ENCODE measurements at regions not wholly inside any gene's neighbourhood (a gene's known extent, or its start where the extent isn't known, plus 50 kb on each side); places are given as distances from the start of the nearest gene placed in this dataset.

GRCh38 chr11:113602483-113602882 is 103.6 kb downstream of the TMPRSS5 start:
- DNase-seq (ENCODE audit: low spot score) (no peak), ATAC-seq (no peak)
- H3K4me1 Mint-ChIP-seq = 0 out of 3 replicates have a peak, but pooled peaks cover 3% of the 10 kb centered on the region
- Histone ChIP-seq H3F3A (replicated peaks; ENCODE audit: low read depth) (no peaks in the 10 kb centered on the region), H3K27ac (ENCODE audit: low read depth) (no peak overlapping the region), H3K4me1 (ENCODE audit: insufficient read depth) (no peaks in the 10 kb centered on the region), H3K9me2 (ENCODE audit: insufficient read depth) (peaks cover 5% of the 10 kb centered on the region; the same call in 1 of the 2 replicates), H2AFZ (0 out of 2 replicates have a peak overlapping the region, but pooled peaks have one; percentile 23), H3K4me3 (no peak overlapping the region), H3K27me3 (ENCODE audit: insufficient read depth) (no peaks in the 10 kb centered on the region), H3K79me2 (replicated peaks; ENCODE audit: insufficient read depth) (no peaks in the 10 kb centered on the region), H4K20me1 (replicated peaks; ENCODE audit: insufficient read depth) (no peaks in the 10 kb centered on the region), H3K4me2 (no peak overlapping the region), H3K36me3 (ENCODE audit: insufficient read depth) (no peaks in the 10 kb centered on the region)
- no peak overlapping the region for H3K27ac Mint-ChIP-seq
- TF ChIP-seq STAT1 (IDR thresholded peaks at IDR 0.05; ENCODE audit: unreplicated experiment) (no peak), CTCF (conservative IDR thresholded peaks at IDR 0.05; ENCODE audit: low read depth in 2 of 2) (no peak)
- H3K4me3 Mint-ChIP-seq = no peak overlapping the region
- H3K9me3 Mint-ChIP-seq = peaks cover 16% of the 10 kb centered on the region
- peaks cover 2% of the 10 kb centered on the region for H3K27me3 Mint-ChIP-seq (ENCODE audit: insufficient read depth, low read depth, poor library complexity)
- H3K36me3 Mint-ChIP-seq (ENCODE audit: low read depth) = peaks cover 12% of the 10 kb centered on the region; the same call in 2 of the 3 replicates

GRCh38 chr11:113596658-113597057 is 109.5 kb downstream of the TMPRSS5 start:
- H3K27ac Mint-ChIP-seq = no peak overlapping the region
- Histone ChIP-seq H2AFZ (no peak overlapping the region), H3K36me3 (ENCODE audit: insufficient read depth) (no peaks in the 10 kb centered on the region), H3K4me1 (ENCODE audit: insufficient read depth) (no peaks in the 10 kb centered on the region), H4K20me1 (replicated peaks; ENCODE audit: insufficient read depth) (no peaks in the 10 kb centered on the region), H3F3A (replicated peaks; ENCODE audit: low read depth) (no peaks in the 10 kb centered on the region), H3K4me2 (no peak overlapping the region), H3K27ac (ENCODE audit: low read depth) (no peak overlapping the region), H3K79me2 (replicated peaks; ENCODE audit: insufficient read depth) (no peaks in the 10 kb centered on the region), H3K4me3 (no peak overlapping the region), H3K27me3 (ENCODE audit: insufficient read depth) (no peaks in the 10 kb centered on the region), H3K9me2 (ENCODE audit: insufficient read depth) (no peaks in the 10 kb centered on the region)
- H3K36me3 Mint-ChIP-seq (ENCODE audit: low read depth) = peaks cover 6% of the 10 kb centered on the region; the same call in 2 of the 3 replicates
- DNase-seq (ENCODE audit: low spot score) (peak; percentile 27), ATAC-seq (no peak)
- H3K27me3 Mint-ChIP-seq (ENCODE audit: insufficient read depth, low read depth, poor library complexity) = peaks cover 7% of the 10 kb centered on the region
- 0 out of 3 replicates have a peak, but pooled peaks cover 3% of the 10 kb centered on the region for H3K4me1 Mint-ChIP-seq
- peaks cover 15% of the 10 kb centered on the region for H3K9me3 Mint-ChIP-seq
- TF ChIP-seq CTCF (conservative IDR thresholded peaks at IDR 0.05; ENCODE audit: low read depth in 2 of 2) (peak in 1 of 2 experiments; percentile 23; a peak in 2 of 4 replicates), NANOG (IDR thresholded peaks at IDR 0.05; ENCODE audit: borderline replicate concordance) (no peak), REST (IDR thresholded peaks at IDR 0.05; ENCODE audit: unreplicated experiment) (no peak)
- no peak overlapping the region for H3K4me3 Mint-ChIP-seq
